ENCODE measurements at regions not wholly inside any gene's neighbourhood (a gene's known extent, or its start where the extent isn't known, plus 50 kb on each side); places are given as distances from the start of the nearest gene placed in this dataset.

DNA sequence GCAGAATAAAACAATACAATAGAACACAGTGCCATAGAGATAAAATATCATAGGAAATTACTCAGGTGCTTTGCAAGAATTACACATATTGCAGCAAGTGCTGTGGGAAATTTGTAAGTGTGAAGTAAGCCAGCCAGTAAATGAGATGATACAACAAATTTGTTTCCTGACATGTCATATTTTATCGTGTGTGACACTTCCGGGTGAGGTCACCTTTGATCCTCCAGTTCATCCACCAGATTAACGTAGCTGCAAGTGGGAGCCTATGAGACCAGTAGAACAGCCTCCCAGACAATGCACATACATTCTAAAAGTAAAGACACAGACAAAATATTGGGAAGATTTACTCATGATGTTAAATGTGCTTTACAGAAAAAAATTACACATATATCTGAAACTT lies 72.2 kb downstream of the PRDM9 start:
- DNase-seq (ENCODE audit: low spot score) = no peak

DNA sequence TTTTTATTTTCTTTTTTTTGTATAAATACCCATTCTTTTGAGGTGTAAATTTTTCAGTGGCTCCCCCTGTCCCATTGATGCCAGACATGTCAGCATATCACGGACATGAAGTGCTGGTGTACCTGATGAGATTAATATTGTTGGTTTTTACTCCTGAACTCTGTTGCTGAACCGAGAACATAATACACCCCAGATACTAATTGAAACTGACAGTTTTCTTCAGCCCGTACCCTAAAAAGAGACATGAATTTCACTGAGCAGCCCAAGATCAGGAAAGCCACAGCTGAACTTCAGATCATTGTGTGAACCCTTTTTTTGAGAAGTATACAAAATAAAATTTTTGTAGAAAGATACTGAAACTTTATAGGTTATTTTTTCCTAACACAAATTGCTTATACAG lies 75.7 kb downstream of the PRDM9 start:
- DNase-seq (ENCODE audit: low spot score) = no peak

DNA sequence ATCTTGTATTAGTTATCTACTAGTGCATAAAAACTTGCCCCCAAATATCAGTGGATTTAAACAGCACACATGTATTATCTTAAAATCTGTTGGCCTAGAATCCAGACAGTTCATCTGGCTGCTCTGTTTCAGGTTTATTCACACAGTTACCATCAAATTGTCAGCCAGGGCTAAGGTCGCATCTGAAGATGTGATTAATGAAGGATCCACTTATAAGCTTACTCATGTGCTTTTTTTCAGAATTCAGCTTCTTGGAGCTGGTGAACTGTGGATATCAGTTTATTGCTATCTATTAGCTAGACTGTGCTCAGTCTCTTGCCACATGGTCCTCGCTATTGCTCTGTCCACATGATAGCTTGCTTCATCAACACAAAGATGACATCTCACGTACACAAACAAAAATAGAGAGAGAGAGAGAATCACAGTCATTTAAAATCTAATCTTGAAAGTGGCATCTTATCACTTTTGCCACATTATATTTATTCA lies 81.5 kb downstream of the PRDM9 start:
- no peak for DNase-seq (ENCODE audit: low spot score)

DNA sequence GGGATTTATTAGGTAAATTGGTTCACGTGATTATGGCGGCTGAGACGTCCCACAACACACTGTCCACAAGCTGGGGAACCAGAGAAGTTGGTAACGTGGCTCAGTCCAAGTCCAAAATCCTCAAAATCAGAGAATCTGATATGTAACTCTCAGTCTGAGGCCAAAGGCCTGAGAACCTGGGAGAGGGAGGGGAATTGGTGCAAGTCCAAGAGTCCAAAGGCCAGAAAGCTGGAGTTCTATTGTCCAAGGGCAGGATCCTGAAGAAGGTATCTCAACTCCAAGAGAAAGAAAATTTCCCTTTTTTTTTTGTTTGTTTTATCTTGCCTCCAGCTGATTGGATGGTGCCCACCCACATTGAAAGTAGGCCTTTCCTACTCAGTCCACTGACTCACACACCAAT lies 83.8 kb downstream of the PRDM9 start:
- DNase-seq (ENCODE audit: low spot score) = no peak

DNA sequence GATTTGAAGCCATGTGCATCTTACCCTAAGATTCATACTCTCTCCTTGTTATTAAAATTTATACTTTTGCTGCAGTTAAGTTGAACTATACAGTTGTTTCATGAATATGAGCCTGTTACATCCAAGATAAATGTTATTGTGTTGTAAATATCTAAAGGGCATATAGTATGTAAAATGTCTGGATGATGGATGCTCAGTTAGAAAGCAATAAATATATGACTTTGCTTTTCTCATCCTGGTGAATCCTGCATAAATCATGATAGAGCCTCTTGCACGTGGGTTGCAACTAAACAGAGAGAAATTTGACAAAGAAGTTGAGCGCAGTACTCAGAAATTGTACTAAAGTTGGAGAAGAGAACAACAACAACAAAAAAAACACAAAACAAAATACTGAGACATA lies 99.5 kb downstream of the PRDM9 start:
- DNase-seq (ENCODE audit: low spot score) = no peak

DNA sequence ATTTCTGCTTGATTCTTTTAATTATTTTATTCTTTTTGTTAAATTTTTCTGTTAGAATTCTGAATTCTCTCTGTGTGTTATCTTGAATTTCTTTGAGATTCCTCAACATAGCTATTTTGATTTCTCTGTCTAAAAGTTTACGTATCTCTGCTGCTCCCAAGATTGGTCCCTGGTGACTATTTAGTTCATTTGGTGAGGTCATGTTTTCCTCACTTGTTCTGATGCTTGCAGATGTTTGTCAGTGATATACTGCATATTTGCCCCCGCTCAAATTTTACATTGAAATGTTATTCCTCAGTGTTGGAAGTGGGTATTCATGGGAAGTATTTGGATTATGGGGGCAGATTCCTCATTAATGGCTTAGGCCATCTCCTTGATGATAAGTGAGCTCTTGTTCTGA lies 105.3 kb downstream of the PRDM9 start:
- DNase-seq (ENCODE audit: low spot score) = no peak

DNA sequence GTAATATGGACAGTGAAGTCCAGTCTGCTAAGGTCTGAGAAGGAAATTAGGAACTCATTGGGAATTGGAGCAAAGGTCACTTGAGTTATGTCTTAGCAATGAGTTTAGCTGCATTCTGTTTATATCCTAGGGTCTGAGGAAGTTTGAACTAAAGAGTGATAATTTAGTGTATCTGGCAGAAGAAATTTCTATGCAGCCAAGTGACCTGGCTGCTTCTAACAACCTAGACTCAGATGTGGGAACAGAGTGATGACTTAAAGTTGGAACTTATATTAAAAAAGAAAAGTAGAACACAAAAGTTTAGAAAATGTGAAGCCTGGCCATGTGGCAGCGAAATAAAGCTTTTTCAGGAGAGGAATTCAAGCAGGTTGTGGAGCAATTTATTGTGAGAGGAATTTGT lies 106.2 kb downstream of the PRDM9 start:
- no peak for DNase-seq (ENCODE audit: low spot score)

DNA sequence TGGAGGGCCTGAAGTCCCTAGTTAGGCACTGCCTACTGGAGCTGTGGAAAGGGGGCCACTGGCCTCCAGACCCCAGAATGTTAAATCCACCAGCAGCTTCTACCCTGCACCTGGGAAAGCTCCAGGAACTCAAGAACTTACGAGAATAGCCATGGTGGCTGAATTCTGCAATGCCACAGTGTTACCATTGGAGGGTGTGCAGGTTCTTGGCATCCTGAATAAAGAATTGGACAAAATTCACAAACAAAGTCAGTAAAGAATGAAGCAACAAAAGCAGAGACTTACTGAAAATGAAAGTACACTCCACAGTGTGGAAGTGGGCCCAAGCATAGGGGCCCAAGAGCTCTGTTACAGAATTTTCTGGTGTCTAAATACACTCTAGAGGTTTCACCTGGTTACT lies 107.0 kb downstream of the PRDM9 start:
- no peak for DNase-seq (ENCODE audit: low spot score)

DNA sequence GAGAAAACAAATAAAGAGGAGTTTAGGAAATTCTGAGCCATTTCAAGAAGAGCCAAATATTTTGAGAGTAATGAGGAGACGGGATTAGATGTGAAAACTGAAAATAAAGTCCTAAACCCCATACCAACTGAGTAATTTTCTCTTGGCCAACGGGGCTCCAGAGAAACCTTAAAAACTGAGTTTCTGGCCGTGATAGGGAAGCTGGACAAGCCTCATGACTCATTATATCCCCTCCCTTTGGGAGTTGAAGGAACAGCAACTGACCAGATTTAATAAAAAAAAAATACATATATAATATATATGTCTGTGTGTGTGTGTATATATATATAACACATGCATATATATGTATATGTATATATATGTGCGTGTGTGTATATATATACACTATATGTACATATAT lies 119.6 kb downstream of the PRDM9 start:
- DNase-seq (ENCODE audit: low spot score) = no peak

DNA sequence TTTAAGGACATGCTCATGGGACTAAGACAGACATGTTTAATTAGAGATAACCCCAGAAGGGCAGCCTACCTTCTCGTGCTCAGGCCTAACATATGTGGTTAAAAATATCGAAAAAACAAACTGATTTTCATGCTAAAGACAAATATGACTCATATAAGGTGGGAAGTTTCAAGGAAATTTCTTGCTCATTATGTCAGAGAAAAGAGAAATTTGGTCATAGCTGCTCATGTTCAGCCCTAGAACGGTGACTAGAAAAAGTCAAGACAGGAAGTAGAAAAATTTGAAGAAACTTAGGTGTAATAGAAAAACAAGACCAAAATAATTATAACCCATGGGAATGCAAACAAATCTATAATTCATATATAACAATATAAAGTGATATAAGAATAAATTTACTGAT lies 120.6 kb downstream of the PRDM9 start:
- DNase-seq (ENCODE audit: low spot score) = no peak

DNA sequence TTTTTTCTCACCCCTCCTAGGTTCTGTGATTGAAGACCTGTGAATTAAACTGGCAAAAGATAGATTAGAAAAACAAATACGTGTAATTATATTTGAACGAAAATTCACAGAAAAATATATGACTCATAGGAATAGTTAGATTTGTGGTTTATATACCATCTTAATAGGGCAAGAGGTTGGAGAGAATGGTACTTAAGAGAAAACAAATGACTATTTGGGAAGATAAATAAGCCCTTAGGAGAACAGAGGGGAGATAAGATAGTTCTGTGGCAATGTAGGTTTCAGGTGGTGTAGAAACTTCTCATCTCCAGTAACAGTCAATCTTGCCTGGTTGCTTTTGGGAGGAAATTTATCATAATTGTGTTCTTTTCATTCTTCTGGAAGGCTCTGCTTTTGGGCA lies 122.0 kb downstream of the PRDM9 start:
- DNase-seq (ENCODE audit: low spot score) = no peak

DNA sequence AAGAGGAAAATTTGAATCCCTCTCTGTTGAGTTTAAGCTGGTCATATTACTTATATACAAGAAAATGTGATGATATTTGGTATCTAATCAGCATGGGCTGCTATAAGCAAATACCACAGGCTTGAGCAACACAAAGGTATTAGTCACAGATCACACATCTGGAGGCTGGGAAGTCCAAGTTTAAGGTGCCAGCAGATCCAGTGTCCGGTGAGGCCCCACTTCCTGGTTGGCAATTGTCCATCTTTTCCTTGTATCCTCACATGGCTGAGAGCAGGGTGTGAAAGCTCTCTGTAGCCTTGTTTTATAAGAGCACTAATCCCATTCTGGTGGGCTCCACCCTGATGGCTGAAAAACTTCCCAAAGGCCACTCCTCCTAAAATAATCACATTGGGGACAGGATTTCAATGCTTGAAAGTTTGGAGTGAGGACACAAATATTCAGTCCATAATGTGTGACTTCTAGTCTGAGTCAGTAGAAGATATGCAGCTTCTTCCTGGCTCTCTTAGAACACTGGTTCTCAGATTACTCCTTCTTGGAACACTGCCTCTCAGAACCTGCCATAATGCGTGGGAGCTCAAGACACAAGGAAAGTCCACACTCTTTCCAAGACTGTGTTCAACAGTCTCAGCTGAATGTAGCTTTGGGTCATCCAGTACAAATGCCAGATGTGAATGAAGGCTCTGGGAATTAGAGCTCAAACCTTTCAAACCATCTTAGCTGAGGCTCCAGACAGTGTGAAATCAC lies 124.1 kb downstream of the PRDM9 start:
- no peak for DNase-seq (ENCODE audit: low spot score)

DNA sequence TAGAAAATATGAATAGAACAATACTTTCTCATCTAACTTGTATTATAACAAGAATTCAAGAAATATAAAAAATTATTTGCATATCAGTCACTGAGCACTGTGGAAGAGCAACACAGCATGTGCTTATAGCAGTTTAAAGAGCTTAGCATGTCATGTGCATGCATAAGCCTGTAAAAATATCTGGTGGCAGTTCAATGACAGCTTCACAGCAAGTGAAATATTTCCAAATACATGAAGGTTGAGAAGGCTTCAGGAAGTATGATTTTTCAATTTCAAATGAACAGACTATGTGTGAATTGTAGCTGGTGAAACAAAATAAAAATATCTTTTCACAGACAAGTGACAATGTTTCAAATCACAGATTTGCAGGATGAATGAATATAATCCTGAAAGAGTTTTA lies 128.5 kb downstream of the PRDM9 start:
- DNase-seq (ENCODE audit: low spot score) = no peak

DNA sequence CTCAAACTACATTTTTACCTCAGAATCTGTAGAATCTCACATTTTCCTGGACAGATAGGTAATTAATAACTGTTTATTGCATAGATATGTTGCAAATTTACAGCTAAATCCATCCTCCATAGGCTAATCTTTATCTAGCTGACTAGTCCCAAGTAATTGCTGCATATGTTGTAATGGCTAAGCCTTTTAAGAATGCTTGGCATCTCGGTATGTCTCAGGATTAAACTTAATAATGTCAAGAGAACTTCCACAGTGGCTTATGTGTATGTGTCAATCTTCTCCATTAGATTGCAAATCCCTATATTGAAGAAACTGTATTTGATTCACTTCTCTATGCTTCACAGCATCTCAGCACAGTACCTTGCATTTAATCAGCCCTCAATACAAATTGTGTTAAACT lies 131.9 kb downstream of the PRDM9 start:
- DNase-seq (ENCODE audit: low spot score) = no peak

DNA sequence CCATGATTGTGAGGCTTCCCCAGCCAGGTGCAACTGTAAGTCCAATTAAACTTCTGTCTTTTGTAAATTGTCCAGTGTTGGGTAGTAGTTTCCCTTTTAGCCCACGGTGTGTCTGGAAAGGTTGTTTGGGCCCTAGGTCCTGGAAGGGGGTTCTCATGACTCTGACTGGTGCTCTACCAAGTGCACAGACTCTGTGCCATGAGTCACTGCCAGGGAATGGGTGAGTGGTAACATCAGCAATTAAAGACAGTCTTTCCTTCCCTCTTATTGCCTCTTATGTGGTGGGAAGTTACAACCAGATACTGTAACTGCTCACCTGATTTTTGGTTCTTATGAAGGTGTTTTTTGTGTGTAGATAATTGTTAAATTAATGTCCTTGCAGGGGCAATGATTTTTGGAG lies 141.2 kb downstream of the PRDM9 start:
- no peak for DNase-seq (ENCODE audit: low spot score)

DNA sequence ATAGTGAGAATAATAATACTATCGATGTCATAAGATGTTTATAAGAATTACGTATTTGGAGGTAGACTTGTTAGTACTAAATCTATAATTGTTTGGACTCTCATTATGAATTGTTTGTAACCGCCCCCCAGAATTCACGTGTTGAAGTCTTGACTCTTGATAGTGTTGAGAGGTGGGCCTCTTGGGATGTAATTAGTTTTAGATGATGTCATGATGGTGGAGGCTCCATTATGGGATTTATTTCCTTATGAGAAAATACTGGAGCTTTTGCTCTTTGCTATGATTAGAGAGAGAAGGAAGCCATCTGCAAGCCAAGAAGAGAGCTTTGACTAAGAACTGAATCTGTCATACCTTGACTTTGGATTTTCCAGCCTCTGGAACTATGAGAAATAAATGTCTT lies 142.2 kb downstream of the PRDM9 start:
- no peak for DNase-seq (ENCODE audit: low spot score)

DNA sequence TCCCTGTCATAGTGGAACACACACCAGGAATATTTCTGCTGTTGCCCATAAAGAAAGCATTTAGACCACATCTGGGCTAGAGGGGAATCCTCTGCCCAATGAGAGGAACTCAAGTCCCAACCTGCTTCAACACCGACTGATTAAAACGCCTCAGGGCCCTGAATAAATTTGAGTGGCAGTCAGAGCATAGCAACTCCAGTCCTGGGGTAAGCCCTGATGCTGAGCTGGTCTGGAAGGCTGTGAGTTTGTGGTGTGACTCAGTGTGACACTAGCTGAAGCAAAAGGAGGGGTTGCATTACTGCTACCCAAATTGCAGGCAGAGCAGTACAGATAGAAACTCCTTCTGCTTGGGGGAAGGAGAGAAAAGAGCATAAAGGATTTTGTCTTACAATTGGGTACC lies 148.3 kb downstream of the PRDM9 start:
- DNase-seq (ENCODE audit: low spot score) = no peak

DNA sequence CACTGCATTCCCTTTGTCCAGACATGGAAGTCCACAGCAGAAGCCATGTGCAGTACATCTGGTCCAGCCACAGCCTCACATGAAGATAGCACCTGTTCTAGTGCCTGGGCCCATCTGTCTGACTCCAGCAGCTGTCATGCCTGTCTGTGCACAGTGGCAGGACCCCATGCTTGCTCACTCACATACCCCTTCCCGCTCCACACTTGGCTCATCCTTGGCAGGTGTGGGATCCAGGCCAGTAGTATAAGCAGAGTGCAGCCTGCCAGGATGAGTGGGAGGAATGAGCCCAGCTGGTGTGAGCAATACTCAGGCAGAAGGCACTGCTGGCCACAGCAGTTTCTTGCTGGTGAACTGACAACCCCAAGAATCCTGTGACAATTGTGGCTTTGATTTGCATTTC lies 168.0 kb downstream of the PRDM9 start:
- no peak for DNase-seq (ENCODE audit: low spot score)

DNA sequence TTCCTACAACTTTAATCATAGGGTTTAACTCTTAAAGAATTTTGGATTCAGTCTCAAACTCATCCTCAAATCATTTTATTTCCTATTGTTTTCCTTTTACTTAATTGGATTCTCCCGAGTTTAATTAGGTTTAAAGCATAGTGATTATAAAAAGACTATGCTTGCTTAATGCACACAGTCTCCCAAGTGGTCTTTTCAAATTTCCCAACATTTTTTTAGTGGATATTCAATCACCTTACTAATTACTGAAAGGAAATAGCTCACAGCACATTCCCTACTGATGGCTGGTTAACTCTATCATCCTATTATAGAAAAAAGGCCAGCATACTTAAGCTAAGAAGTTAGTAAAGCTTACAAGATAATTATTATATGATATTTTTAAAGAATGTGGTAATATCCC lies 170.6 kb downstream of the PRDM9 start:
- no peak for DNase-seq (ENCODE audit: low spot score)

DNA sequence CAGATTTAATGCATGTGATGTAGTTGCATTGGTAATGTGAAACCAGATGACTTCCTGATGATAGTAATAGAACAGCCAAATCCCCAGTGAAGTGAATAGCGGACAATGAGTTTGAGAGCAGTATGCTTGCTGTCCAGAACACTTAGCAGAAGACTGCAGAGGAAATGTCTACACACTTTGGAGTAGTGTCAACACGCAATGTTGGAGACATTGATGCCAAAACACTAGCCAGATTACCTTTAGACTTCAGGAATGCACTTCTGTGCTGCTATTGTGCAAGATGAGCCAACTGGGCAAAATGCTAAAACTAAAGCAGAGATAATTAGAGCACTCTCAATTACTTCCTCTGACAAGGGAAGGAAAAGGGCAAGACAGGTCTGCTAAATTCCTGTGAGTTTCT lies 176.7 kb downstream of the PRDM9 start:
- no peak for DNase-seq (ENCODE audit: low spot score)

DNA sequence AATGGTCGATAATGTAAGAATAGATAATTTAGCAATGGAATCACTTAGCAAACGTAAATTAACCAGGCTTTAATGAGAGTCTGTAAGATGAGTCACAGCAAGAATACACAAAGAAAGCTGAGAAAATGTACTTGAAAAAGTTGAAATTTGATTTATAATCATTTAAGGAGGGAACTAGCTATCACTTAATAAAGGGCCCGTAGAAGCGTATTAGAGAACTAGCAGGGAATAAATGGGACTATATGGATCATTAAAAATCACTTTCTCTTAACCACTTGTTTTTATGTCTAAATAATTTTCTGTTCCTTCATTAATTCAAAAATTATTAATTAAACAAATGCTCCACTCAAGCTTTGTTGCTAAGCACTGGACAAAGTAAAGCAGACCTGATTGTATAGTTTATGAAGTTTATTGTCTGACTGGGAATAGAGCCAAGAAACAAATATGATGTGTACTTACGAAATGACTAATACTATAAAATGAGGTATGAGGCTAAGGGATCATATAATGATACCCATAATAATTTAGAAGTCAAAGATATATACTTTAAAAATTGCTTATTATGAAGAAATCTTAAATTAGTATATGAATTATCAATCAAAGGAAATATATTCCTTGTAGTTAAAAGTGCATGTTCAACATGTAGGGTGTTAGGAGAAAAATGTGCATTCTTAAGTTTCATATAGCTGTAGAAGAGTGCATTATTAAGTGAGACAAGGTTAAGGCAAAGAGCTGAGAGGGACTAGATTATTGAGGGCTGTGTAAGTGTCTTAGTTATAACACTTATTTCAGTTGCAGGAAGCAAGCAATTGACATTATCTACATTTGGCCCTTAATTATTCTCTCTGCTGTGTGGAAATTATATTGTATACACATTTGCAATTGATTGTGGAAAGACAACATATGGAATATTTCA lies 196.8 kb downstream of the PRDM9 start:
- DNase-seq (ENCODE audit: low spot score) = no peak

DNA sequence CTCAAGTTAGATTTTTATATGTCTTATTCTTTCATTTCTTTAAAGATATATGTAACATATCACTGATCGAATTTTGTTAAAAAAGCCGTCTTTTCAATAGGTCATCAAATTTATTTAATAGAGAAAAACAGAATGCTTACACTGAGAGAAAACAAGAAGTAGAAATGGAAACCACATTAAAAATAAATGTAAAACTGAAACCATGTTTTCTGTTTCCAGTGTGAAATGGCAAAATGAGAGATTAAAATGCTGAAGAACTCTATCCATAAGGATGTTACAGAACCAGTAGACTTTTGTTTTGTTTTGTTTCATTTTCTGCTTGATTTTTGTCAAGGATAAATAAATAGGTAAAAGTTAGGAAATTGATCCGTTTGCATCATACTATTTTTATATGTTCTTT lies 210.1 kb downstream of the PRDM9 start:
- no peak for DNase-seq (ENCODE audit: low spot score)

DNA sequence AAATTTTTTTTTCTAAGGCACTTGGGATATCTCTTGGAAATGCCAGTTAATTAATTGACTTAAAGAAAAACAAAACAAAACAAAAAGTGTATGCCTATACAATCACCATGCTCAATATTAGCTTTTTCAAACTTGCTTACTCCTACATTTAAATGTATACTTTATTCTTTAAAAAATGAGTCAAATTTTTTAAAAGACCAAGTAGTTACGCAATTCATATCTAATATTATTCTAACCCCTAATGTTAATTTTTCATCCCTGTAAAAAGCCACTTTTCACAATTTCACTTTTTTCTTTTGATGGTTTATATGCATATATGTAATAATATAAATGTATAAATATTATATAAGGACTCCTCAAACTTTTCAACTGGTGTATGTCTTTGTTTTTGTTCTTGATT lies 211.2 kb downstream of the PRDM9 start:
- no peak for DNase-seq (ENCODE audit: low spot score)

DNA sequence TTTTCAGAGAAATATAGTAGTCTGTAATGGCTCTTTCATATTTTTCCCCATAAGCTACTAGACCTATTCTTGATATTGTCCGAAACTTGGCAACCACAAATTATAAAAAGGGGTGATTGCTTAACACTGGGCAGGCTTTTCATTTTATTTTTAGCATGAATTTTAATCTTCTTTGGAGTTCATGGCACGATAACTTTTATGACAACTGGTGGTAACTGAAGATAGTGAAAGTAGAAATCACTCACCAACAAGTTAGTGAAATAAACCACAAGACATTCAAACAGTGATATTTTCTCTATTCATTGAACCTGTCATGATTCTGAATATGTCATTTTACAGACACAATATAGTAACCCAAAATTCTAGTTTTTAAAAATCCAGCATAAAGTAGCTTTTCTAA lies 213.9 kb downstream of the PRDM9 start:
- no peak for DNase-seq (ENCODE audit: low spot score)
